ENCODE measurements at regions not wholly inside any gene's neighbourhood (a gene's known extent, or its start where the extent isn't known, plus 50 kb on each side); places are given as distances from the start of the nearest gene placed in this dataset.

DNA sequence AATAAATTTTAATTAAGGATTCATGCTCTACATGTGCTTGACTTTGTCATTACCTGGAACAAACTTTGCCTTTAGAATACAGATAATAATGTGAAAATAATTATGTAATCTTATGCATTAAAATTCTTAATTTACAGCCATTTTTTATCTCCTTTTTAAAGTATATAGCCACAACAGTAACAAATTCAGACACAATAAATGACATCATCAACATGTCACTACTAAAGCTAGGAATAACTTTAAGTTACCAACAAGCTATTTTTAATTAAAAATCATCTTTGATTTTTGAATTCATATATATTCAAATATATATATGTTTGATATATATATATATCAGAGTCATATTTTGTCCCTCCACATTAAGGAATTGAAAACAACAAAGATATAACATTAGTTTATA, 107.7 kb downstream of the MAD2L1 start (continued):
- TF ChIP-seq MBD2 (IDR thresholded peaks at IDR 0.05; ENCODE audit: borderline replicate concordance, low read depth): no peak
- TF ChIP-seq, protein P1, sequence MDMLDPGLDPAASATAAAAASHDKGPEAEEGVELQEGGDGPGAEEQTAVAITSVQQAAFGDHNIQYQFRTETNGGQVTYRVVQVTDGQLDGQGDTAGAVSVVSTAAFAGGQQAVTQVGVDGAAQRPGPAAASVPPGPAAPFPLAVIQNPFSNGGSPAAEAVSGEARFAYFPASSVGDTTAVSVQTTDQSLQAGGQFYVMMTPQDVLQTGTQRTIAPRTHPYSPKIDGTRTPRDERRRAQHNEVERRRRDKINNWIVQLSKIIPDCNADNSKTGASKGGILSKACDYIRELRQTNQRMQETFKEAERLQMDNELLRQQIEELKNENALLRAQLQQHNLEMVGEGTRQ (CRISPR knock-in tag; IDR thresholded peaks at IDR 0.05): no peak

DNA sequence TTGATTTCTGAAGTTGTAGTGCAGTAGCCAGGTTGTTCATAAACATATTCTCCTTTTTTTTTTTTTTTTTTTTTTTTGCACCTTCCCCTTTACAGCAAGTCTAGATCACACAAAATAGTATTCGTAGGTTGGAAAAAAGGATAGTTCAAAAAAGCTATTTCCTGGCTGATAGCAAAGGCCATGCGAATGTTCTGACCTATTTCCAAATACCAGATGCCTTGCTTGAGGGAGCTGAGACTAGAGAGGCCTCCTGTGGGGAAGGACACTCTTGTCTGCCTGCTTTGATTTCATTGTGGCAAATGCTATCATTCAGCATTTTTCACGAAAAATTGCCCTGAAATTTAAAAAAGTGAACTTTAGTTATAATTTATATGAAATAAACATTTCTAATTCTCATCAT, 111.4 kb downstream of the MAD2L1 start:
- in situ Hi-C loops (cut with MboI): no loop called here
- BruUV-seq (replicated peaks): no TSS peak
- 0% methylated on average over 3 of the region's 3 CpGs for WGBS (ENCODE audit: insufficient coverage, low coverage, missing lambda C conversion rate)
- DNase-seq (ENCODE audit: extremely low read depth in 1 of 4, low spot score in 3 of 4) (no peak), FAIRE-seq (no peak), ATAC-seq (no peak)
- Histone ChIP-seq H3K4me1 (replicated peaks in 1 of 2; ENCODE audit: control insufficient read depth in 2 of 2, insufficient read depth in 2 of 2, low read length in 2 of 2) (no peaks in the 10 kb centered on the region), H3K9ac (ENCODE audit: insufficient read depth in 1 of 2, low read depth in 2 of 2, low read length in 2 of 2) (no peak overlapping the region), H3K4me2 (ENCODE audit: insufficient read depth, low read length) (no peak overlapping the region), H3K9me3 (replicated peaks; ENCODE audit: control insufficient read depth, insufficient read depth, low read depth, low read length) (no peaks in the 10 kb centered on the region), H3K36me3 (ENCODE audit: control insufficient read depth, insufficient read depth, low read length) (no peaks in the 10 kb centered on the region), H4K20me1 (replicated peaks; ENCODE audit: control insufficient read depth, insufficient read depth, low read length) (no peaks in the 10 kb centered on the region), H3K4me3 (no peak overlapping the region), H3K27me3 (ENCODE audit: control insufficient read depth in 2 of 2, insufficient read depth in 2 of 2, low read length in 2 of 2) (no peaks in the 10 kb centered on the region), H3K27ac (ENCODE audit: extremely low read depth, low read depth, low read length) (no peak overlapping the region), H2AFZ (ENCODE audit: low read depth, low read length) (peak overlapping the region; percentile 77; the same call in 1 of the 2 replicates), H3K79me2 (ENCODE audit: control insufficient read depth, insufficient read depth, low read length) (no peaks in the 10 kb centered on the region), H3K9me1 (ENCODE audit: control insufficient read depth, insufficient read depth, low read length) (no peaks in the 10 kb centered on the region)
- ChIA-PET POLR2A (no interaction called here), CTCF (ENCODE audit: low intra/inter-chr PET ratio) (no interaction called here)
- intact Hi-C loops (cut with micrococcal nuclease): no loop called here
- TF ChIP-seq ZBTB33 (CRISPR knock-in tag; IDR thresholded peaks at IDR 0.05) (no peak), CTCF (IDR thresholded peaks at IDR 0.05 in 2 of 3, conservative IDR thresholded peaks at IDR 0.05 in 1 of 3; ENCODE audit: insufficient read depth in 2 of 3, low read depth in 1 of 3, low read length in 3 of 3) (no peak), HDAC6 (IDR thresholded peaks at IDR 0.05; ENCODE audit: low read depth, low read length) (no peak)
- TF ChIP-seq, protein P2, sequence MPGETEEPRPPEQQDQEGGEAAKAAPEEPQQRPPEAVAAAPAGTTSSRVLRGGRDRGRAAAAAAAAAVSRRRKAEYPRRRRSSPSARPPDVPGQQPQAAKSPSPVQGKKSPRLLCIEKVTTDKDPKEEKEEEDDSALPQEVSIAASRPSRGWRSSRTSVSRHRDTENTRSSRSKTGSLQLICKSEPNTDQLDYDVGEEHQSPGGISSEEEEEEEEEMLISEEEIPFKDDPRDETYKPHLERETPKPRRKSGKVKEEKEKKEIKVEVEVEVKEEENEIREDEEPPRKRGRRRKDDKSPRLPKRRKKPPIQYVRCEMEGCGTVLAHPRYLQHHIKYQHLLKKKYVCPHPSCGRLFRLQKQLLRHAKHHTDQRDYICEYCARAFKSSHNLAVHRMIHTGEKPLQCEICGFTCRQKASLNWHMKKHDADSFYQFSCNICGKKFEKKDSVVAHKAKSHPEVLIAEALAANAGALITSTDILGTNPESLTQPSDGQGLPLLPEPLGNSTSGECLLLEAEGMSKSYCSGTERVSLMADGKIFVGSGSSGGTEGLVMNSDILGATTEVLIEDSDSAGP (CRISPR knock-in tag; IDR thresholded peaks at IDR 0.05): no peak
- TF ChIP-seq, protein P3, sequence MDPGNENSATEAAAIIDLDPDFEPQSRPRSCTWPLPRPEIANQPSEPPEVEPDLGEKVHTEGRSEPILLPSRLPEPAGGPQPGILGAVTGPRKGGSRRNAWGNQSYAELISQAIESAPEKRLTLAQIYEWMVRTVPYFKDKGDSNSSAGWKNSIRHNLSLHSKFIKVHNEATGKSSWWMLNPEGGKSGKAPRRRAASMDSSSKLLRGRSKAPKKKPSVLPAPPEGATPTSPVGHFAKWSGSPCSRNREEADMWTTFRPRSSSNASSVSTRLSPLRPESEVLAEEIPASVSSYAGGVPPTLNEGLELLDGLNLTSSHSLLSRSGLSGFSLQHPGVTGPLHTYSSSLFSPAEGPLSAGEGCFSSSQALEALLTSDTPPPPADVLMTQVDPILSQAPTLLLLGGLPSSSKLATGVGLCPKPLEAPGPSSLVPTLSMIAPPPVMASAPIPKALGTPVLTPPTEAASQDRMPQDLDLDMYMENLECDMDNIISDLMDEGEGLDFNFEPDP (CRISPR knock-in tag; IDR thresholded peaks at IDR 0.05): no peak
- TF ChIP-seq, protein P4, sequence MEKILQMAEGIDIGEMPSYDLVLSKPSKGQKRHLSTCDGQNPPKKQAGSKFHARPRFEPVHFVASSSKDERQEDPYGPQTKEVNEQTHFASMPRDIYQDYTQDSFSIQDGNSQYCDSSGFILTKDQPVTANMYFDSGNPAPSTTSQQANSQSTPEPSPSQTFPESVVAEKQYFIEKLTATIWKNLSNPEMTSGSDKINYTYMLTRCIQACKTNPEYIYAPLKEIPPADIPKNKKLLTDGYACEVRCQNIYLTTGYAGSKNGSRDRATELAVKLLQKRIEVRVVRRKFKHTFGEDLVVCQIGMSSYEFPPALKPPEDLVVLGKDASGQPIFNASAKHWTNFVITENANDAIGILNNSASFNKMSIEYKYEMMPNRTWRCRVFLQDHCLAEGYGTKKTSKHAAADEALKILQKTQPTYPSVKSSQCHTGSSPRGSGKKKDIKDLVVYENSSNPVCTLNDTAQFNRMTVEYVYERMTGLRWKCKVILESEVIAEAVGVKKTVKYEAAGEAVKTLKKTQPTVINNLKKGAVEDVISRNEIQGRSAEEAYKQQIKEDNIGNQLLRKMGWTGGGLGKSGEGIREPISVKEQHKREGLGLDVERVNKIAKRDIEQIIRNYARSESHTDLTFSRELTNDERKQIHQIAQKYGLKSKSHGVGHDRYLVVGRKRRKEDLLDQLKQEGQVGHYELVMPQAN (IDR thresholded peaks at IDR 0.05; ENCODE audit: borderline replicate concordance): no peak

All from K562 (cell line).